ENCODE measurements at regions not wholly inside any gene's neighbourhood (a gene's known extent, or its start where the extent isn't known, plus 50 kb on each side); places are given as distances from the start of the nearest gene placed in this dataset.

DNA sequence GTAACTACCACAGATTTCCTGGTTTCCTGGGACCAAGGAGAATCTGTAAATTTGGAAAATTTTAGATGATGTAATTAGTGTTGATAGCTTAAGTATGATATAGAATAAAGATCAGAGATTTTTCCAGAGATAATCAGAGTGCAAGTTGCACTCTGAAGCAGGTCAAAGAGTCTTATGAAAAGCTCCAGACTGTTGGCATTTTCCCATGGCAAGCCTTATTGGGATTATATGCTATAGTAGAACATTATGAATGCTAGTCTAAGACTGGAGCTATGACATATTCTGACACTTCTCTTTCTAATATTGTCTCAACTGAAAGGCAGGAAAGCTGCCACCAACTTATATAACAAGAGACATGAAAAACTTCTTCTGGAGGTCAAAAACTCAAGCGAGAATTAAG lies 1638.3 kb upstream of the LRRTM1 start:
- no peak overlapping the region for H3K4me3 ChIP-seq (ENCODE audit: low read depth, low read length)
- TF ChIP-seq, protein P1, sequence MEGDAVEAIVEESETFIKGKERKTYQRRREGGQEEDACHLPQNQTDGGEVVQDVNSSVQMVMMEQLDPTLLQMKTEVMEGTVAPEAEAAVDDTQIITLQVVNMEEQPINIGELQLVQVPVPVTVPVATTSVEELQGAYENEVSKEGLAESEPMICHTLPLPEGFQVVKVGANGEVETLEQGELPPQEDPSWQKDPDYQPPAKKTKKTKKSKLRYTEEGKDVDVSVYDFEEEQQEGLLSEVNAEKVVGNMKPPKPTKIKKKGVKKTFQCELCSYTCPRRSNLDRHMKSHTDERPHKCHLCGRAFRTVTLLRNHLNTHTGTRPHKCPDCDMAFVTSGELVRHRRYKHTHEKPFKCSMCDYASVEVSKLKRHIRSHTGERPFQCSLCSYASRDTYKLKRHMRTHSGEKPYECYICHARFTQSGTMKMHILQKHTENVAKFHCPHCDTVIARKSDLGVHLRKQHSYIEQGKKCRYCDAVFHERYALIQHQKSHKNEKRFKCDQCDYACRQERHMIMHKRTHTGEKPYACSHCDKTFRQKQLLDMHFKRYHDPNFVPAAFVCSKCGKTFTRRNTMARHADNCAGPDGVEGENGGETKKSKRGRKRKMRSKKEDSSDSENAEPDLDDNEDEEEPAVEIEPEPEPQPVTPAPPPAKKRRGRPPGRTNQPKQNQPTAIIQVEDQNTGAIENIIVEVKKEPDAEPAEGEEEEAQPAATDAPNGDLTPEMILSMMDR (IDR thresholded peaks at IDR 0.05; ENCODE audit: low read depth, low read length): no peak

DNA sequence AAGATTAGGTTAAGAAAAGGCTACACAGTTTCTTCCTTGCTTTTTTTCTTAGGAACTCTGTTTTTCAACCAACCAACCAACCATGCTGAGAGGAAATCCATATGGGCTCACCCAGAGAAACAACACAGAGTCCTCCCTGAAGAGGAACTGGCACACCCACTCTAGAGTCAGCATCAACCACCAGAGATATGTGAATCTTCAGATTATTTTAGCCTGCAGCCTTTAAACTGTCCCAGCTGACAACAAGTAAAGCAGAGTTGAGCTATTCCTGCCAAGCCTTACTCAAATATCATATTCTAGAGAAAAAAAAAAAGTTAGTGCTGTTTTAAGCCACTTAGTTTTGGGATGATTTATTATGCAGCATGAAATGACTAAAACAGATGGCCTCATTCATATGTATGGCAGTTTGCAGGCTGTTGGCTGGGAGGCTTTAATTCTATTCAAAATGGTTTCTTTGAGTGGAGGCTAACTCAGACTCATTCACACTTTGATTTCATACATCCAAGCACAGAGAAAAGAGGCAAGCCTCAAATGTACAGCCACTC lies 1637.7 kb upstream of the LRRTM1 start:
- TF ChIP-seq, protein P1 (IDR thresholded peaks at IDR 0.05; ENCODE audit: low read depth, low read length): no peak
- H3K4me3 ChIP-seq (ENCODE audit: low read depth, low read length): no peak overlapping the region

DNA sequence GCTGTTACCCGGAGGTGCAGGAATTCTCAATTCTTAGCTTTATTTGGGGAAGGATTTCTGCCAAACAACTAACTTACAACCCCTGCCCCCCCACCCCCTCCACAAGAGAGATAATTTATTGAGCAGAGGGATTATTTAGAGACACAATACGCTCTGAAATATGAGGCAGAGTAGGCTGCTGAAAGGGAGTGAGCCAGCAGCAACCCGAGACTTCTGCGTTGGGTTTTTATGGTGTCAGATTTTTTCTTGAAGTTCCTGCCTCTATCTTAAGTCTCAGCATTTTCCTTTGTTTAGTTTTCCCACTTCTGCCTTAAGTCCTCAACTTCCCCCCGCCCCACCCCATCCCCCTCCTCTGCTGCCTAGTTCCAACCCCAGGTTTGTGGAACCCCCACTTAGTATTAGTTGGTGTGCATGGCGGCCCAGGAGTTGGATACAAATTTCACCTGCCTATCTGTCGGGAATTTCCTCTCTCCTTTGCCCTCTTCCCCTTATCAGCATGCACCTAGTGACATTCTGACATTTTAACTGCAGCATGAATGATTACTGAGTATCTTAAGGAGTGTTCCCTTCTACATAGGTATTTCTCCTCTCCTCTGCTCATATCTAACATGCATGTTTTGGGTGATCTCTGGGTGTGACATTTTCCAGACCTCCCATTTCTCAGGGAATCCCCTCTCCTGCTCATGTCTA lies 1635.9 kb upstream of the LRRTM1 start:
- TF ChIP-seq, protein P1 (IDR thresholded peaks at IDR 0.05; ENCODE audit: low read depth, low read length): no peak
- H3K4me3 ChIP-seq (ENCODE audit: low read depth, low read length): no peak overlapping the region

DNA sequence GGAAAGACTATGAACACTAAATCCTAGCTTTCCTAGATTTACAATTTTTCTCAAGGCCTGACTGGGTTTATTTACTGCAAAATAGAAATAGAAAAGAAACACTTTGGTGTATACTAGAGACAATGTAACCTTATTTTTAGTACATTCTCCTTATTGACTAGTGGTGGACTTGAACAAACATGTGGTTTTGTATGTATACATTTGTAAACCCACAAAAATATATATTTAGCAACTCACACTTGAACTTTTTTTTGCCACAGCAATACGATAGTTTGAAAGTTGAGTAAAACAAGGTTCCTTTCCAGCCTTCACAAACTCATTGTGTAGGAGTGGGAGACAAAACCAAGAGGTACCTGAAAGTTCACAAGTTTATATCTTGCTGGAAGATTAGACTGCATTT lies 1633.4 kb upstream of the LRRTM1 start:
- TF ChIP-seq, protein P1 (IDR thresholded peaks at IDR 0.05; ENCODE audit: low read depth, low read length): no peak
- H3K4me3 ChIP-seq (ENCODE audit: low read depth, low read length): no peak overlapping the region

DNA sequence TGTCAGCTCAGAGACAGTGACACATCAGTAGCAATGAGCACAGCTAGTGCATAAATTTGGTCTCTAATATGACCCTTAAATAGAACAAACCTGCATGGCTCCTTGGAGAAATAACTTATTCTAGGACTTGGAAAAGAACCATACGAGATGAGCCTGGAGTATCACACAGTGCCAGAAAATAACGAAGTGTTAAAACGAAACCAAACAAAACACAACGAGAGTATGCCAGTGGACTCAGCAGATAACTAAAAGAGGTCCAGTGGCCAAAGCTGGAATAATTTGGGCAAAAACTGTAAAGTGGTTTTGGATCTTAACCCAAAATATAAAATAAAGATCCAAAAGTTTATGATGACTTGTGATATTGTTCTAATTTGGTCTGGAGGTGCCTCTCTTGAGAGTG lies 1599.0 kb upstream of the LRRTM1 start:
- no peak overlapping the region for H3K4me3 ChIP-seq (ENCODE audit: low read depth, low read length)
- TF ChIP-seq, protein P1 (IDR thresholded peaks at IDR 0.05; ENCODE audit: low read depth, low read length): no peak

DNA sequence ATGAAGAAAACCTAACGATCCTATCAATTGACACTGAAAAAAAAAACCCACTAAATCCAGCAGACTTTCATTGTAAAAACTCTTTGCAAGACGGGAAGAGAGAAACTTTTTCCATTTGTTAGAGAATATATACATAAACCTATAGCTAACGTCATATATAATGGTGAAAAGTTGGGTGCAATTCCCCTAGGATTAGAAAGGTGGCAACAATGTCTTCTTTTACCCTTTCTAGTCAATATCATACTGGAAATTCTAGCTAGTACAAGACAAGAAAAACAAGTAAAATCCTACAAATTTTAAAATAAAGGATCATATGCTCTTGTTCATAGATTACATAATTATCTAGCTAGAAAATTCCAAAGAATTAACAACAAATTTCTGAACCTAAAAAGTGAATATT lies 1596.5 kb upstream of the LRRTM1 start:
- TF ChIP-seq, protein P1 (IDR thresholded peaks at IDR 0.05; ENCODE audit: low read depth, low read length): no peak
- H3K4me3 ChIP-seq (ENCODE audit: low read depth, low read length): no peak overlapping the region

DNA sequence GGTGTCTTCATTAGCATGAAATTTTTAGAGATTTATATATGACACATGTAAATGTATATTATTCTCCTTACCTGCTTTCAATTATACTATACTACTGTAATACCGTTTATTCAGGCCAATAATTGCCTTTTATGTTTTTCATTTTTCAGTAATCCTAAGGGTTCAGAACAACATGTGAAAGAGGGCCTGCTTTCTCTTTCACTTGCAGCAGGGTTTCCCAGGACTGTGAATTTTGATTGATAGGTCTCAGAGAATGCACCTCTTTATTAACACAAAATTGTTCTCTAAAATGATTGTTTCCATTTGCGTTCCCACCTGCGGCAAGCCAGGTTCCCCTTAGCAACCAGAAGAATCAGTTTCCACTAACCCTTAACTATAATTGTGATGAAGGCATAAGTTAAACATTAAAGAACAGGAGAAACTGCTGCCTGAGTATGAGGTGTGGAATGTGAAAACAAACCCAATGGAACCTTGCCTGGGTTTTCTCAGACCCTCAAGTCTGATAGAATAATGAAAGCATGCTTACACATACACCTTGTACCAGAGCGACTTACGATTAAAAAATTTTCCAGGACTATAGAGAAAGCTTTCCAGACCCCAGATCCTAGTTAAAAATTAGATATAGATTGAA lies 1591.2 kb upstream of the LRRTM1 start:
- TF ChIP-seq, protein P1 (IDR thresholded peaks at IDR 0.05; ENCODE audit: low read depth, low read length): no peak
- H3K4me3 ChIP-seq (ENCODE audit: low read depth, low read length): no peak overlapping the region
